ENCODE measurements at regions not wholly inside any gene's neighbourhood (a gene's known extent, or its start where the extent isn't known, plus 50 kb on each side); places are given as distances from the start of the nearest gene placed in this dataset.

DNA sequence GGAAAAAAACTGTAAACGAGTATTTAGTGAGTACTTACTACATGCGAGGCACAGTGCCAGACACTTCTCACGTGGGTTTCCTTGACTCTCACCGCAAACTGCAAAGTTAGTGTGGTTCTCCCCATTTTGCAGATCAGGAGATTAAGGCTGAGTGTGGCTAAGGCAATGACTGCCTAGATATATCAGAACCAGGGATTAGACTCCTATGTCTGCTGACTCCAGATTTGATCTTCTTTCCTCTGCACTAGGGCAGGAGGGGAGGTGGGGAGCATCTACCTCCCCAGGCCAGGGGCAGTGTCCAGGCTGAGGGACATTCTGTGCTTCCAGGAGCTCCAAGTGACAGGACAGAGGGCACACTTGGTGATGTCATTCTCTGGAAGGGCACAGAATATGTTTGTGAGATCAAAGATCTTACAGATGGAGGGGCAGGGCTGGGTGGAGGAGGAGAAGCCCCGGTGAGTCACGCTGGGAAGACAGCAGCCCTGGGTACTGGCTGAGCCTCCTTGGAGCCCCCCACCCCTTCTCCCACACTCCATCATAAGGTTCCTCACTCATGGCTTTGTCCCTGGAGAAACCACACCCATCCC, 92.4 kb downstream of the RHOB start (continued):
- TF ChIP-seq ZNF570 (CRISPR knock-in tag; IDR thresholded peaks at IDR 0.05; ENCODE audit: borderline replicate concordance) (no peak), TGIF2 (CRISPR knock-in tag; IDR thresholded peaks at IDR 0.05) (0 out of 2 replicates have a peak, but pooled peaks have one; percentile 24), ZBTB25 (CRISPR knock-in tag; IDR thresholded peaks at IDR 0.05) (no peak), ATF7 (IDR thresholded peaks at IDR 0.05) (peak; percentile 79), ATF7 (CRISPR knock-in tag; IDR thresholded peaks at IDR 0.05) (no peak), MBD4 (IDR thresholded peaks at IDR 0.05; ENCODE audit: borderline replicate concordance, low read length) (no peak), YY1 (IDR thresholded peaks at IDR 0.05; ENCODE audit: insufficient read depth, insufficient replicate concordance, low read depth, low read length) (no peak), ZNF12 (CRISPR knock-in tag; IDR thresholded peaks at IDR 0.05) (no peak), TFDP2 (CRISPR knock-in tag; IDR thresholded peaks at IDR 0.05) (no peak), TCF7L2 (IDR thresholded peaks at IDR 0.05; ENCODE audit: low read depth, low read length) (no peak), GPN1 (CRISPR knock-in tag; IDR thresholded peaks at IDR 0.05; ENCODE audit: borderline replicate concordance) (no peak), REL (CRISPR knock-in tag; conservative IDR thresholded peaks at IDR 0.05) (no peak), ZNF160 (CRISPR knock-in tag; IDR thresholded peaks at IDR 0.05) (no peak), ZNF746 (CRISPR knock-in tag; IDR thresholded peaks at IDR 0.05) (no peak), NR2F6 (IDR thresholded peaks at IDR 0.05) (peak; percentile 9), NR2F6 (CRISPR knock-in tag; IDR thresholded peaks at IDR 0.05) (no peak), POLR2AphosphoS5 (IDR thresholded peaks at IDR 0.05; ENCODE audit: low read depth, low read length) (no peak), ZNF703 (CRISPR knock-in tag; IDR thresholded peaks at IDR 0.05; ENCODE audit: borderline replicate concordance) (no peak), KAT7 (CRISPR knock-in tag; IDR thresholded peaks at IDR 0.05; ENCODE audit: borderline replicate concordance) (0 out of 2 replicates have a peak, but pooled peaks have one; percentile 8), ZNF749 (CRISPR knock-in tag; IDR thresholded peaks at IDR 0.05; ENCODE audit: borderline replicate concordance) (no peak), ZNF549 (CRISPR knock-in tag; IDR thresholded peaks at IDR 0.05) (no peak), SIN3A (IDR thresholded peaks at IDR 0.05; ENCODE audit: borderline replicate concordance, low read depth, low read length) (no peak), SP1 (IDR thresholded peaks at IDR 0.05) (no peak), SP1 (CRISPR knock-in tag; IDR thresholded peaks at IDR 0.05) (peak; percentile 8; the same call in 1 of the 2 replicates), ZMYM4 (CRISPR knock-in tag; IDR thresholded peaks at IDR 0.05) (no peak; the same call in 1 of the 2 replicates), ZSCAN25 (CRISPR knock-in tag; IDR thresholded peaks at IDR 0.05) (no peak; the same call in 1 of the 2 replicates), ZNF350 (CRISPR knock-in tag; IDR thresholded peaks at IDR 0.05; ENCODE audit: borderline replicate concordance, low read depth) (no peak; the same call in 1 of the 2 replicates), ZNF205 (CRISPR knock-in tag; IDR thresholded peaks at IDR 0.05) (peak; percentile 91; the same call in 1 of the 2 replicates), ZNF3 (CRISPR knock-in tag; IDR thresholded peaks at IDR 0.05) (0 out of 2 replicates have a peak, but pooled peaks have one; percentile 19), FOXO1 (CRISPR knock-in tag; IDR thresholded peaks at IDR 0.05) (no peak)
- TF ChIP-seq, protein P1, sequence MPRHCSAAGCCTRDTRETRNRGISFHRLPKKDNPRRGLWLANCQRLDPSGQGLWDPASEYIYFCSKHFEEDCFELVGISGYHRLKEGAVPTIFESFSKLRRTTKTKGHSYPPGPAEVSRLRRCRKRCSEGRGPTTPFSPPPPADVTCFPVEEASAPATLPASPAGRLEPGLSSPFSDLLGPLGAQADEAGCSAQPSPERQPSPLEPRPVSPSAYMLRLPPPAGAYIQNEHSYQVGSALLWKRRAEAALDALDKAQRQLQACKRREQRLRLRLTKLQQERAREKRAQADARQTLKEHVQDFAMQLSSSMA (CRISPR knock-in tag; IDR thresholded peaks at IDR 0.05) = no peak
- TF ChIP-seq, protein P2, sequence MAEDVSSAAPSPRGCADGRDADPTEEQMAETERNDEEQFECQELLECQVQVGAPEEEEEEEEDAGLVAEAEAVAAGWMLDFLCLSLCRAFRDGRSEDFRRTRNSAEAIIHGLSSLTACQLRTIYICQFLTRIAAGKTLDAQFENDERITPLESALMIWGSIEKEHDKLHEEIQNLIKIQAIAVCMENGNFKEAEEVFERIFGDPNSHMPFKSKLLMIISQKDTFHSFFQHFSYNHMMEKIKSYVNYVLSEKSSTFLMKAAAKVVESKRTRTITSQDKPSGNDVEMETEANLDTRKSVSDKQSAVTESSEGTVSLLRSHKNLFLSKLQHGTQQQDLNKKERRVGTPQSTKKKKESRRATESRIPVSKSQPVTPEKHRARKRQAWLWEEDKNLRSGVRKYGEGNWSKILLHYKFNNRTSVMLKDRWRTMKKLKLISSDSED (CRISPR knock-in tag; IDR thresholded peaks at IDR 0.05) = no peak

Data from HepG2 (cell line).